Activated naive CD4-positive, alpha-beta T cell treated with anti-CD3 and anti-CD28 coated beads, Interleukin-2, amount 50 U/mL, for 24 hours (primary cell): ENCODE measurements at regions not wholly inside any gene's neighbourhood (a gene's known extent, or its start where the extent isn't known, plus 50 kb on each side); places are given as distances from the start of the nearest gene placed in this dataset.
"Not testable (repeated sequence)": the region's sequence is repeated elsewhere in the genome, so short reads cannot be mapped to it uniquely, and the experiment has no call there.

Source experiments
- H3K27ac Mint-ChIP-seq: one replicate; pipeline ENCODE4 v1.8.0; 2021; ENCODE audit warnings: mild to moderate bottlenecking, mixed read lengths
- H3K27me3 Mint-ChIP-seq: one replicate; pipeline ENCODE4 v1.8.0; 2021; ENCODE audit warnings: mixed read lengths
- H3K36me3 Mint-ChIP-seq: one replicate; pipeline ENCODE4 v1.8.0; 2021; ENCODE audit warnings: mixed read lengths
- H3K4me1 Mint-ChIP-seq: one replicate; pipeline ENCODE4 v1.8.0; 2021; ENCODE audit warnings: mixed read lengths
- H3K4me3 Mint-ChIP-seq: one replicate; pipeline ENCODE4 v1.8.0; 2021; ENCODE audit warnings: mild to moderate bottlenecking, mixed read lengths
- H3K9me3 Mint-ChIP-seq: one replicate; pipeline ENCODE4 v1.8.0; 2021; ENCODE audit warnings: mixed read lengths

- no peaks in the 10 kb centered on the region for H3K9me3 Mint-ChIP-seq
- no peak overlapping the region for H3K4me3 Mint-ChIP-seq
- no peaks in the 10 kb centered on the region for H3K4me1 Mint-ChIP-seq
- no peak overlapping the region for H3K27ac Mint-ChIP-seq
- H3K36me3 Mint-ChIP-seq, result no peaks in the 10 kb centered on the region
- no peaks in the 10 kb centered on the region for H3K27me3 Mint-ChIP-seq
These were observed 482.4 kb upstream of the MMS22L start for GRCh38 chr6:97765461-97765860.

- peaks cover 4% of the 10 kb centered on the region for H3K9me3 Mint-ChIP-seq
- H3K27ac Mint-ChIP-seq, result no peak overlapping the region
- H3K4me1 Mint-ChIP-seq, result no peaks in the 10 kb centered on the region
- H3K4me3 Mint-ChIP-seq, result no peak overlapping the region
- H3K36me3 Mint-ChIP-seq, result no peaks in the 10 kb centered on the region
- no peaks in the 10 kb centered on the region for H3K27me3 Mint-ChIP-seq
These were observed 488.4 kb upstream of the MMS22L start for GRCh38 chr6:97771372-97771771.

GRCh38 chr6:97775012-97775411 lies 492.0 kb upstream of the MMS22L start:
- Mint-ChIP-seq H3K4me1 (no peaks in the 10 kb centered on the region), H3K4me3 (no peak overlapping the region), H3K27me3 (no peaks in the 10 kb centered on the region), H3K9me3 (peaks cover 4% of the 10 kb centered on the region), H3K27ac (no peak overlapping the region), H3K36me3 (no peaks in the 10 kb centered on the region)

- Mint-ChIP-seq H3K27ac (no peak overlapping the region), H3K4me3 (no peak overlapping the region), H3K9me3 (peaks cover 4% of the 10 kb centered on the region), H3K4me1 (no peaks in the 10 kb centered on the region), H3K27me3 (no peaks in the 10 kb centered on the region), H3K36me3 (no peaks in the 10 kb centered on the region)
These were observed 495.4 kb upstream of the MMS22L start for GRCh38 chr6:97778290-97779038.

GRCh38 chr6:97779039-97779766 lies 496.2 kb upstream of the MMS22L start:
- H3K36me3 Mint-ChIP-seq, H3K9me3 Mint-ChIP-seq, H3K27me3 Mint-ChIP-seq, H3K4me1 Mint-ChIP-seq, H3K27ac Mint-ChIP-seq, H3K4me3 Mint-ChIP-seq: not testable (repeated sequence)

GRCh38 chr6:97790926-97791590 lies 508.0 kb upstream of the MMS22L start:
- H3K27ac Mint-ChIP-seq, result no peak overlapping the region

GRCh38 chr6:97805596-97805995 lies 522.6 kb upstream of the MMS22L start:
- peaks cover 6% of the 10 kb centered on the region for H3K9me3 Mint-ChIP-seq
- no peak overlapping the region for H3K27ac Mint-ChIP-seq
- H3K4me1 Mint-ChIP-seq, result no peaks in the 10 kb centered on the region
- no peaks in the 10 kb centered on the region for H3K27me3 Mint-ChIP-seq
- H3K4me3 Mint-ChIP-seq, result no peak overlapping the region
- H3K36me3 Mint-ChIP-seq, result no peaks in the 10 kb centered on the region

More at GRCh38 chr6:97790926-97791590, 508.0 kb upstream of the MMS22L start:
- Mint-ChIP-seq H3K4me3 (no peak overlapping the region), H3K9me3 (peaks cover 8% of the 10 kb centered on the region), H3K36me3 (no peaks in the 10 kb centered on the region), H3K4me1 (no peaks in the 10 kb centered on the region), H3K27me3 (peaks cover 1% of the 10 kb centered on the region)

GRCh38 chr6:97812940-97813339 lies 529.9 kb upstream of the MMS22L start:
- H3K27ac Mint-ChIP-seq, result no peak overlapping the region
- peaks cover 6% of the 10 kb centered on the region for H3K9me3 Mint-ChIP-seq
- H3K4me1 Mint-ChIP-seq, result no peaks in the 10 kb centered on the region
- H3K27me3 Mint-ChIP-seq, result no peaks in the 10 kb centered on the region
- no peak overlapping the region for H3K4me3 Mint-ChIP-seq
- H3K36me3 Mint-ChIP-seq, result no peaks in the 10 kb centered on the region

- Mint-ChIP-seq H3K36me3 (no peaks in the 10 kb centered on the region), H3K9me3 (peaks cover 5% of the 10 kb centered on the region), H3K4me3 (no peak overlapping the region), H3K4me1 (no peaks in the 10 kb centered on the region), H3K27me3 (no peaks in the 10 kb centered on the region), H3K27ac (no peak overlapping the region)
These were observed 531.0 kb upstream of the MMS22L start for GRCh38 chr6:97813889-97814567.

GRCh38 chr6:97815301-97815812 lies 532.3 kb upstream of the MMS22L start:
- Mint-ChIP-seq H3K4me3 (no peak overlapping the region), H3K36me3 (no peaks in the 10 kb centered on the region), H3K27ac (no peak overlapping the region), H3K4me1 (no peaks in the 10 kb centered on the region), H3K27me3 (no peaks in the 10 kb centered on the region), H3K9me3 (no peaks in the 10 kb centered on the region)

- Mint-ChIP-seq H3K36me3 (no peaks in the 10 kb centered on the region), H3K4me3 (no peak overlapping the region), H3K4me1 (no peaks in the 10 kb centered on the region), H3K27ac (no peak overlapping the region), H3K9me3 (no peaks in the 10 kb centered on the region), H3K27me3 (no peaks in the 10 kb centered on the region)
These were observed 533.5 kb upstream of the MMS22L start for GRCh38 chr6:97816526-97816925.

GRCh38 chr6:97819710-97820109 lies 536.7 kb upstream of the MMS22L start:
- no peaks in the 10 kb centered on the region for H3K4me1 Mint-ChIP-seq
- no peaks in the 10 kb centered on the region for H3K36me3 Mint-ChIP-seq
- H3K4me3 Mint-ChIP-seq, result no peak overlapping the region
- no peaks in the 10 kb centered on the region for H3K9me3 Mint-ChIP-seq
- no peaks in the 10 kb centered on the region for H3K27me3 Mint-ChIP-seq
- H3K27ac Mint-ChIP-seq, result no peak overlapping the region

- Mint-ChIP-seq H3K4me1 (no peaks in the 10 kb centered on the region), H3K4me3 (no peak overlapping the region), H3K27me3 (no peaks in the 10 kb centered on the region), H3K9me3 (no peaks in the 10 kb centered on the region), H3K27ac (no peak overlapping the region), H3K36me3 (no peaks in the 10 kb centered on the region)
These were observed 537.4 kb upstream of the MMS22L start for GRCh38 chr6:97820400-97820799.

GRCh38 chr6:97822632-97823031 lies 539.6 kb upstream of the MMS22L start:
- Mint-ChIP-seq H3K36me3 (no peaks in the 10 kb centered on the region), H3K4me3 (no peak overlapping the region), H3K27ac (no peak overlapping the region), H3K9me3 (no peaks in the 10 kb centered on the region), H3K4me1 (no peaks in the 10 kb centered on the region), H3K27me3 (no peaks in the 10 kb centered on the region)

- Mint-ChIP-seq H3K27me3 (no peaks in the 10 kb centered on the region), H3K27ac (no peak overlapping the region), H3K4me1 (no peaks in the 10 kb centered on the region), H3K9me3 (no peaks in the 10 kb centered on the region), H3K36me3 (no peaks in the 10 kb centered on the region), H3K4me3 (no peak overlapping the region)
These were observed 558.7 kb upstream of the MMS22L start for GRCh38 chr6:97841763-97842162.
